CD8-positive, alpha-beta memory T cell (primary cell): ENCODE measurements at regions not wholly inside any gene's neighbourhood (a gene's known extent, or its start where the extent isn't known, plus 50 kb on each side); places are given as distances from the start of the nearest gene placed in this dataset.
A peak's percentile ranks its signal among the peaks of the same experiment; 100 is the strongest.

Source experiments
- CTCF ChIA-PET: fragments of 350-600 bp; sonication (Branson Sonifier 250); formaldehyde crosslinking; loops from one replicate; lab custom pipeline; 2021; ENCODE audit warnings: antibody characterized with exemption; lab: Charles Lee
- POLR2A ChIA-PET: fragments of 350-600 bp; sonication (Branson Sonifier 250); formaldehyde crosslinking; loops from one replicate; lab custom pipeline; 2021; ENCODE audit warnings: antibody characterized with exemption; lab: Charles Lee
- DNase-seq, 5 donors: peaks; one replicate each; pipeline versions ENCODE4 v3.0.0 to v3.0.0-alpha.2; 2020 to 2022; ENCODE audit warnings: mixed read lengths in 1 of 5
- H3K27ac ChIP-seq: one replicate; pipeline ENCODE4 v1.7.0; 2013; ENCODE audit warnings: low read depth, mild to moderate bottlenecking, low read length, moderate library complexity
- H3K27me3 ChIP-seq: 2 replicates; pipeline ENCODE4 v1.7.0; 2013; ENCODE audit warnings: low read length, mild to moderate bottlenecking; ENCODE audit not compliant: insufficient read depth, poor library complexity, severe bottlenecking
- H3K36me3 ChIP-seq: 2 replicates; pipeline ENCODE4 v1.7.0; 2013; ENCODE audit warnings: mild to moderate bottlenecking, low read length, moderate library complexity; ENCODE audit not compliant: insufficient read depth
- H3K4me1 ChIP-seq: 2 replicates; pipeline ENCODE4 v1.7.0; 2013; ENCODE audit warnings: mild to moderate bottlenecking, low read length, moderate library complexity; ENCODE audit not compliant: insufficient read depth
- H3K4me3 ChIP-seq: 2 replicates; pipeline ENCODE4 v1.7.0; 2013; ENCODE audit warnings: mild to moderate bottlenecking, low read length
- H3K9me3 ChIP-seq: 2 replicates; pipeline ENCODE4 v1.7.0; 2013; ENCODE audit warnings: mild to moderate bottlenecking, low read length
- H3K27ac Mint-ChIP-seq, 8 donors: one replicate each; pipeline ENCODE4 v1.8.0; 2020 to 2021; ENCODE audit warnings: mixed read lengths in 8 of 8, mild to moderate bottlenecking in 6 of 8, inconsistent platforms in 3 of 8, moderate library complexity in 3 of 8
- H3K27me3 Mint-ChIP-seq, 2 donors: one replicate each; pipeline ENCODE4 v1.8.0; 2020 to 2021; ENCODE audit warnings: mixed read lengths in 2 of 2, mild to moderate bottlenecking in 1 of 2, moderate library complexity in 1 of 2
- H3K36me3 Mint-ChIP-seq, 3 donors: one replicate each; pipeline ENCODE4 v1.8.0; 2020 to 2021; ENCODE audit warnings: mixed read lengths in 3 of 3, inconsistent platforms in 1 of 3, mild to moderate bottlenecking in 1 of 3
- H3K4me1 Mint-ChIP-seq, 3 donors: one replicate each; pipeline ENCODE4 v1.8.0; 2020 to 2021; ENCODE audit warnings: mixed read lengths in 3 of 3, inconsistent platforms in 1 of 3, mild to moderate bottlenecking in 1 of 3
- H3K4me3 Mint-ChIP-seq, 7 donors: one replicate each; pipeline ENCODE4 v1.8.0; 2020 to 2021; ENCODE audit warnings: mixed read lengths in 7 of 7, mild to moderate bottlenecking in 6 of 7, moderate library complexity in 4 of 7, inconsistent platforms in 2 of 7
- H3K9me3 Mint-ChIP-seq, 5 donors: one replicate each; pipeline ENCODE4 v1.8.0; 2020 to 2022; ENCODE audit warnings: mixed read lengths in 5 of 5, mild to moderate bottlenecking in 3 of 5, moderate library complexity in 2 of 5, inconsistent platforms in 1 of 5

DNA sequence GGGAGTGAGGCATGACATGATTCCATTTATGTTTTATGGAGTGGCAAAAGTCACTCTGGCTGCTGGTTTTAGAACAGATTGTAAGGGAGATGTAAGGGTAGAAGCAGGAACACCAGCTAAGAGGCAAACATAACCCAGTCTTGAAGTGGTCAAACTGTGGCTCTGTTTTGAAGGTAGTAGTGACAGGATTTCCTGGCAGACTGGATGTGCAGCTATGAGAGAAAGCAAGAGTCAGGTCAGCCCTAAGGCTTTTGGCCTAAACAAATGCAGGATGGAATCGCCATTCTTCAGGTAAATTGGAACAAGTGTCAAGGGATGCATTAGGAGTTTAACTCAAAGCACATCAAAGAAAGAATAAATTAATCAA lies 175.3 kb upstream of the AGR3 start:
- Mint-ChIP-seq H3K4me3 (no peak overlapping the region), H3K36me3 (no peaks in the 10 kb centered on the region), H3K4me1 (peaks cover 0 to 4% (median 0%) of the 10 kb centered on the region in 3 donors), H3K27me3 (peaks cover 0 to 2% of the 10 kb centered on the region in 2 donors), H3K9me3 (peaks cover 0 to 2% (median 0%) of the 10 kb centered on the region in 5 donors), H3K27ac (no peak overlapping the region)
- no peak for DNase-seq
- ChIA-PET CTCF (no interaction called here), POLR2A (no interaction called here)
- no peak overlapping the region for H3K27ac ChIP-seq
- no peaks in the 10 kb centered on the region for H3K9me3 ChIP-seq
- no peaks in the 10 kb centered on the region for H3K36me3 ChIP-seq
- H3K4me1 ChIP-seq, result no peaks in the 10 kb centered on the region
- no peak overlapping the region for H3K4me3 ChIP-seq
- no peaks in the 10 kb centered on the region for H3K27me3 ChIP-seq

- Mint-ChIP-seq H3K4me3 (no peak overlapping the region), H3K27ac (no peak overlapping the region), H3K27me3 (peaks cover 0 to 2% of the 10 kb centered on the region in 2 donors), H3K4me1 (peaks cover 0 to 4% (median 0%) of the 10 kb centered on the region in 3 donors), H3K36me3 (no peaks in the 10 kb centered on the region), H3K9me3 (no peaks in the 10 kb centered on the region)
- Histone ChIP-seq H3K9me3 (no peaks in the 10 kb centered on the region), H3K4me3 (no peak overlapping the region), H3K4me1 (no peaks in the 10 kb centered on the region), H3K36me3 (no peaks in the 10 kb centered on the region), H3K27me3 (no peaks in the 10 kb centered on the region), H3K27ac (no peak overlapping the region)
- ChIA-PET CTCF (no interaction called here), POLR2A (no interaction called here)
- DNase-seq, result no peak
Measured at GRCh38 chr7:17058568-17058967, 176.8 kb upstream of the AGR3 start.

DNA sequence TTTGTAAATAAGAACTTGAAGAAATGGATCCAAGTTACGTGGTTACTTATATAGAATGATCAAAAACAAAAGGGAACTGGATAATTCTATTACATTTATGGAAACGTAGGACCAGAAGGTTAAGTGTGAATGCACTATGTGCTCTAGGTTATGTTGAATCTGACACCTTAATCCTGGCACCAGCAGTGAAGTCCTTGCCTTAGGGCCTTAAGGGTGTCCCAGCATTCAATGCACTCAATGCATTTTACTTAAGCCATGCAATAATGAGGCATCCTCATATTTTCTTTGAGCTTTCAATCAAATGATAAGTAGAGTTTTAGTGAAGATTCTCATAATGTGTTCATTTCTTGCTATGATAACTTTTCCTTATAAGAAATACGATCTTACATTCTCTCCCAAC lies 178.3 kb upstream of the AGR3 start:
- Histone ChIP-seq H3K4me1 (no peaks in the 10 kb centered on the region), H3K27ac (no peak overlapping the region), H3K27me3 (no peaks in the 10 kb centered on the region), H3K36me3 (no peaks in the 10 kb centered on the region), H3K4me3 (no peak overlapping the region), H3K9me3 (no peaks in the 10 kb centered on the region)
- H3K27ac Mint-ChIP-seq, result no peak overlapping the region
- no peaks in the 10 kb centered on the region for H3K36me3 Mint-ChIP-seq
- no peaks in the 10 kb centered on the region for H3K9me3 Mint-ChIP-seq
- no peaks in the 10 kb centered on the region for H3K4me1 Mint-ChIP-seq
- CTCF ChIA-PET, result no interaction called here
- H3K4me3 Mint-ChIP-seq, result no peak overlapping the region
- POLR2A ChIA-PET, result no interaction called here
- DNase-seq, result no peak
- H3K27me3 Mint-ChIP-seq, result no peaks in the 10 kb centered on the region

- POLR2A ChIA-PET, result no interaction called here
- no peaks in the 10 kb centered on the region for H3K4me1 Mint-ChIP-seq
- H3K36me3 Mint-ChIP-seq, result no peaks in the 10 kb centered on the region
- H3K36me3 ChIP-seq, result no peaks in the 10 kb centered on the region
- no peaks in the 10 kb centered on the region for H3K27me3 Mint-ChIP-seq
- no peaks in the 10 kb centered on the region for H3K9me3 ChIP-seq
- no peak for DNase-seq
- H3K4me3 Mint-ChIP-seq, result no peak overlapping the region
- CTCF ChIA-PET, result no interaction called here
- no peak overlapping the region for H3K4me3 ChIP-seq
- H3K27ac ChIP-seq, result no peak overlapping the region
- H3K27me3 ChIP-seq, result no peaks in the 10 kb centered on the region
- no peaks in the 10 kb centered on the region for H3K9me3 Mint-ChIP-seq
- no peaks in the 10 kb centered on the region for H3K4me1 ChIP-seq
- H3K27ac Mint-ChIP-seq, result peak overlapping the region in 1 of 8 donors; percentile 49
Measured at GRCh38 chr7:17061443-17061842, 179.7 kb upstream of the AGR3 start.

- ChIA-PET CTCF (interaction anchor here (1.1 to 1.3 kb wide), 3 partner anchors 54 to 341 kb away, joined by 3 to 4 read pairs (median 4); no protein-coding TSS in a partner anchor), POLR2A (no interaction called here)
- H3K9me3 Mint-ChIP-seq, result no peaks in the 10 kb centered on the region
- Histone ChIP-seq H3K9me3 (no peaks in the 10 kb centered on the region), H3K27ac (no peak overlapping the region), H3K4me3 (no peak overlapping the region), H3K36me3 (no peaks in the 10 kb centered on the region), H3K27me3 (no peaks in the 10 kb centered on the region), H3K4me1 (no peaks in the 10 kb centered on the region)
- H3K4me1 Mint-ChIP-seq, result no peaks in the 10 kb centered on the region
- H3K36me3 Mint-ChIP-seq, result no peaks in the 10 kb centered on the region
- no peaks in the 10 kb centered on the region for H3K27me3 Mint-ChIP-seq
- H3K4me3 Mint-ChIP-seq, result no peak overlapping the region
- H3K27ac Mint-ChIP-seq, result no peak overlapping the region
- no peak for DNase-seq
Measured at GRCh38 chr7:17062151-17063044, 180.6 kb upstream of the AGR3 start.

DNA sequence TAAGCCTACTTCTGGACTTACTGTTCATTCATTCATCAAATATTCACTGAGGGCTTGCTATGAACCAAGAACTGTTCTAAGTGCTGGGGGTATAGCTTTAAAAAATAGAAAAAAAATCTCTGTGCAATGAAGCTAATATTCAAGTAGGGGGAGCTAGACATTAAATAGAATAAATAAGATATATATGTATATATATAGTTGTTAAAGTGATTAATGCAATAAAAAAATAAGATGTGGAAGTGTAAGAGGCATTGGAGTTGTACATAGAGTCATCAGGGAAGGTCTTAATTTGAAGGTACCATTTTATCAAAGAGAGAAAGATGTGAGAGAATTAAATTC lies 181.2 kb upstream of the AGR3 start:
- POLR2A ChIA-PET, result no interaction called here
- CTCF ChIA-PET, result interaction anchor here (1.1 to 1.3 kb wide), 3 partner anchors 54 to 340 kb away, joined by 3 to 4 read pairs (median 4); no protein-coding TSS in a partner anchor
- Mint-ChIP-seq H3K27me3 (no peaks in the 10 kb centered on the region), H3K4me3 (no peak overlapping the region), H3K36me3 (no peaks in the 10 kb centered on the region), H3K9me3 (no peaks in the 10 kb centered on the region), H3K4me1 (no peaks in the 10 kb centered on the region), H3K27ac (no peak overlapping the region)
- Histone ChIP-seq H3K27ac (no peak overlapping the region), H3K9me3 (no peaks in the 10 kb centered on the region), H3K4me1 (no peaks in the 10 kb centered on the region), H3K4me3 (no peak overlapping the region), H3K27me3 (no peaks in the 10 kb centered on the region), H3K36me3 (no peaks in the 10 kb centered on the region)
- DNase-seq, result no peak

DNA sequence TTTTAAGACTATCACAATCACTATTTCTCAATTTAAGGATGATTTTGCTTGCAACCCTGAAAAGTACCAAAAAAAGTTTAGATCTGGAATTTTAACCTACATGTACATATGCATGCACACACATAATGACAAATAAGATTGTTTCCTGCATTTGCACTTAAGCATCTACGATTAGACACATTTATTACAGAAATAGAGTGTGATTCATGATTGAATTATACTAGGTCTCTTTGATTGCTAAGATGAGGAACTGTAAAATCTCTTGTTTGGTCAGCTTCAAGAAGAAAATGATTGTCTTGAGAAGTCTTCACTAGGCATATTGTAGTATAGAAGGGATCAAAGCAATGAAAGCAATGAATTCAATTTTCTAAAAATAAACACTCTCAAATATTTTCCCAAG lies 185.9 kb upstream of the AGR3 start:
- no peak overlapping the region for H3K4me3 ChIP-seq
- H3K27me3 Mint-ChIP-seq, result no peaks in the 10 kb centered on the region
- H3K9me3 Mint-ChIP-seq, result no peaks in the 10 kb centered on the region
- DNase-seq, result no peak
- no peak overlapping the region for H3K4me3 Mint-ChIP-seq
- H3K9me3 ChIP-seq, result no peaks in the 10 kb centered on the region
- H3K27ac Mint-ChIP-seq, result peak overlapping the region in 1 of 8 donors; percentile 36
- H3K36me3 Mint-ChIP-seq, result no peaks in the 10 kb centered on the region
- H3K36me3 ChIP-seq, result no peaks in the 10 kb centered on the region
- ChIA-PET POLR2A (no interaction called here), CTCF (no interaction called here)
- H3K4me1 Mint-ChIP-seq, result no peaks in the 10 kb centered on the region
- H3K27ac ChIP-seq, result no peak overlapping the region
- no peaks in the 10 kb centered on the region for H3K27me3 ChIP-seq
- no peaks in the 10 kb centered on the region for H3K4me1 ChIP-seq

- Mint-ChIP-seq H3K36me3 (no peaks in the 10 kb centered on the region), H3K4me3 (no peak overlapping the region), H3K9me3 (no peaks in the 10 kb centered on the region), H3K4me1 (no peaks in the 10 kb centered on the region), H3K27me3 (no peaks in the 10 kb centered on the region), H3K27ac (peak overlapping the region in 1 of 8 donors; percentile 29)
- H3K9me3 ChIP-seq, result no peaks in the 10 kb centered on the region
- no peak overlapping the region for H3K27ac ChIP-seq
- H3K36me3 ChIP-seq, result no peaks in the 10 kb centered on the region
- ChIA-PET POLR2A (no interaction called here), CTCF (no interaction called here)
- H3K27me3 ChIP-seq, result no peaks in the 10 kb centered on the region
- DNase-seq, result no peak
- H3K4me1 ChIP-seq, result no peaks in the 10 kb centered on the region
- no peak overlapping the region for H3K4me3 ChIP-seq
Measured at GRCh38 chr7:17069146-17069545, 187.4 kb upstream of the AGR3 start.
